Activated CD4-positive, alpha-beta T cell treated with anti-CD3 and anti-CD28 coated beads, Interleukin-2, amount 50 U/mL, for 1 hour (primary cell): ENCODE measurements at regions not wholly inside any gene's neighbourhood (a gene's known extent, or its start where the extent isn't known, plus 50 kb on each side); places are given as distances from the start of the nearest gene placed in this dataset.
"Not testable (repeated sequence)": the region's sequence is repeated elsewhere in the genome, so short reads cannot be mapped to it uniquely, and the experiment has no call there.

Source experiments
- DNase-seq: peaks from one replicate; pipeline ENCODE4 v3.0.0-alpha.2; 2020

DNA sequence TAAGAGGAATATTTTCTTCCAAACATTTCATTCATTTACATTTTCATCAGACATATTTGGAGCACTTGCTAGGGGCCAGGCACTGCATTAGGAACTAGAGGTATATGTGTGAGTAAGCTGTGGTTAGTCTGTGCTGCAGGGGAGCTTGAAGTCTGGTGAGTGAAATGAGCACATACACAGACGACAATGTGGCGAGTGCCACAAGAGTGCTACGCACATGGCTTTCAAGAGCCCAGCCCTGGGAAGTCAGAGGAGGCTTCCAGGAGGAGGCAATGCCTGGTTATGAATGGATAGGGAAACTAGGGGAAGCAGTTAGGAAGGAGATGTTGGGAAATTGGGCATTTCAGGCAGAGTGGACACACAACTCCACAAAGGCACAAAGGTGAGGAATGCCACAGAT, 171.8 kb downstream of the IER5 start:
- no peak for DNase-seq

DNA sequence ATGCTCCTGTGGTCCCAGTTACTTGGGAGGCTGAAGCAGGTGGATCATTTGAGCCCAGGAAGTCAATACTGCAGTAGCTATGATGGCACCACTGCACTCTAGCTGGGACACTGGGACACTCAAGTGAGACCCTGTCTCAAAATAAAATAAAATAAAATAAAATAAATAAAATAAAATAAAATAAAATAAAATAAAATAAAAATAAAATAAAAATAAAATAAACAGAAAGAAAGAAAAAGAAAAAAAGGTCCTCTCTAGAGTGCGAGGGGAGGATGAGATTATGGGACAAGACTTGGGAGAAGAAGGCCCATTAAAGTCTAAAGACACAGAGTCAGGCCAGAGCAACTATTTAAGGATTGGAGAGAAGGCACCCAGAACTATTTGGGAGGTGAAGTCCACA, 172.5 kb downstream of the IER5 start:
- DNase-seq, result no peak

DNA sequence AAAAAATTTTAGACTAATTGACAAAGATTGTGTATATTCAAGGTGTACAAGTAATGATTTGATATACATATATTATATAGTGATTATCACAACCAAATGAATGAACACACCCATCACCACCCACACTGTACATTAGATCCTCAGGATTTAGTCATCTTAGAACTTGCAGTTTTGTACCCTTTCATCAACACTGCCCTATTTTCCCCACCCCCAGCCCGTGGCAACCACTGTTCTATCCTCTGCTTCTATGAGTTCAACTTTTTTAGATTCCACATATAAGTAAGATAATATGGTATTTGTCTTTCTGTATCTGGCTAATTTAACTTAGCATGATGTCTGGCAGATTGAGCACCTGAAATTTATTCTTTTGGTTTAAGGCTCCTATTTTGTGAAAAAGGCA, 173.6 kb downstream of the IER5 start:
- no peak for DNase-seq

DNA sequence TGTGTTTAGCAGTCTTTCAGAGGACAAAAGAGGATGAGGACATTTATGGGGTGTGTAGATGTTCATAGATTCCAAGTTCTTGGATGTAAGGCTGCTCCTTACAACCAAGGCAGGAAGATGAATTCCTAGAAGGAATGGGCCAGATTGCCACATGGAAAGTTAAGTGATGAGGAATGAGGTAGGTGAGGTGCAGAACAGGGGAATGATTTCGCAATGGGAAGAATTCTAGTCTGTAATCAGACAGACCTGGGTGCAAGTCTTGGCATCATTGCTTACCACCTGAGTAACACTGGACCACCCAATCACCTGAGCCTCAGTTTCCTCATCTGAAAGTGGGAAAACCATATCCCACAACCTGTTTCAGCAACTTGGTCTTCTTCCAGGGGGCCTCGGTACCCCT, 174.9 kb downstream of the IER5 start:
- no peak for DNase-seq

DNA sequence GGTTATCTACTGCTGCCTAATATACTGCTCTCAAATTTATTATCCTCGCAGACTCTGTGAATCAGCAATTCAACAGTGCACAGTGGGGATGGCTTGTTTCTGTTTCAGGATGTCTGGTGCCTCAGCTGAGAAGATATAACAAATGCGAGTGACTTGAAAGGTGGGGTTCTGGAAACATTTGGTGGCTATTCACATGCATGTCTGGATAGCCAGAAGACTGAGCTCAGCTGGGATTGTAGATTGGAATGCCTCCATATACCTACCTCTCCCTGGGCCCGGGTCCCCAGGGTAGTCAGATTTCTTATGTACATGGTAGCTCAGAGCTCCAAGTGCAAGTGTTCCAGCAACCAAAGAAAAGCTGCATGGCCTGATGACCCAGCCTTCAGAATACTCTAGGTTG, 176.3 kb downstream of the IER5 start:
- no peak for DNase-seq

DNA sequence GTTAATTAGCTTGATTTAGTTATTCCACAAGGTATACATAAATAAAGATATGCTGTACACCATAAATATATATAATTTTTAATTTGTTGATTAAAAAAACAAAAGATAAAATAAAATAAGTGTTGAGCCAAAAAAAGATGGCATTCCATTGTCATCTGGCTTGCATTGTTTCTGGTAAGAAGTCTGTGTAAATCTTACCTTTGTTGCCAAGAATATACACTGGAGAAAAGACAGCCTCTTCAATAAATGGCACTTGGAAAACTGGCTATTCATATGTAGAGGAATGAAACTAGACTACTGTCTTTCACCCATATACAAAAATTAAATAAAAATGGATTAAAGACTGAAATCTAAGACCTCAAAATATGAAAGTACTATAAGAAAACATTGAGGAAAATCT, 196.5 kb downstream of the IER5 start:
- DNase-seq, result no peak

DNA sequence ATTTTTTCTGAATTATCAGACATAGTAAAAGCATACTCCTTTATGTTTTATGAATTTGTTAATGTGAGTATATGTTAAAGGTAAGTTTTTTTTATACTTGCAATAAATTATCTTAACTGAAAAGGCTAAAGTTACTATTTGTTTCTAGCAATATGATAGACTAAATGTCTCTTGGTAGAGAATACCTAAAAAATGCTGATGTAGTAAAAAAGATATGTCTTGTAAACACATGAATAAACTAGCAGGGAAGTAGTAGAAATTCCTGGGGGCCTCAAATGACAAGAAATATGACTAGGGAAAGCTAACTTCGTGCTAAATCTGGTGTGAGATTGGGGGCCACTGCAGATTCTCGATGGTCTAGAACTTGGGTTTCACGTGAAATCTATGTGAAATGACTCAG, 188.1 kb upstream of the CACNA1E start:
- no peak for DNase-seq

DNA sequence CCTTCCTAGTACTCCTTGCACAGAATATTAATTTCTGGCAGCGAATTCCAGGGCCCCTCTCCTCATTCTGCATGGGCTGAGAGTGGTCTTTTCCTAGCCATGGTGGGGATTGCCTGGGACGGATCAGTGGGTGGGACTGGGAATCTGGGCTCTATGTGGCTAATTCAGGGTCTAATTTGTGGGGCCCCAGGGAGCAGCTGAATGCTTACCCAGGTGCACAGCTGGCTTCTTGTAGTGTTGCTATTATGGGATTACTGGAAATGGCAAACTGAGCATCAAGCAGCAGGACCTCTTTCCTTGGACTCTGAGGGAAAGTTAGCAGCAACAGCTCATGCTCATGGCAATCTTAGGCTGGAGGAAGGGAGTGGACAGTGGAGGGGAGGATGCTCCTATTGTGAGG, 187.1 kb upstream of the CACNA1E start:
- no peak for DNase-seq

DNA sequence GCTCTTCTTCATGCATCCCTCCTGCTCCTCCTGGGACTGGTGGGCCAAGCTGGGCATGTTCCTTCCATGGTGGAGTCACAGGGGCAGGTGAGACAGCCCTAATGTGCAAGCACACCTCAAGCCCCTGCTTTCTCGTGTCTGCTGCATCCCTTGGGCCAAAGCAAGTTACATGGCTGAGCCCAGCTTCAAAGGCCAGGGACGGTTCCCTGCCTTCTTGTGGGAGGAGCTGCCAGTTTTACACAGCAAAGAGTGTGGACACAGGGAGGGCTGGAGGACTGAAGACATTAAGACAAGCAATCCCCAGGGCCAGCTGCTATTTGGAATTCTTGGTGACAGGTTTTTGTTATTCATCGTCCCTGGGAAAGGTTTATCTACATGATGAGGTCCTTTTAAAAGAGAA, 175.2 kb upstream of the CACNA1E start:
- DNase-seq, result no peak

DNA sequence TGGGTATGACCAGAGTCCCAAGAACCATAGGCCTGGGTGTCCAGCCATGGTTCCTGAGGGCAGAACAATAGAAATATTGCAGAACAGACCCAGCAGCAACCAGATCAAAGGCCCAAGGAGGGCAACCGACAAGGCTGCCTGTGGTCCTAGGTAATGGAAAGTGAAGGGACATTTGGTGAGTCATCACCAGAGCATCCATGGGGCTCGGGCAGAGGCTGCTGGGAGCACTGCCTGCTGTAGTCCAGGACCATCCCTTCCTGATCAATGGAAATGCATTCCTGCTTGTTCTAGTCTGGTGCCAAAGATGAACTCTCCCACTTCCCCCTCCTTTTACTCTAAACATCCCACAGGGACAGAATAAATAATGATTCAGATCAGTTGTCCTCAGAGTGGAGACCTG, 172.8 kb upstream of the CACNA1E start:
- no peak for DNase-seq

DNA sequence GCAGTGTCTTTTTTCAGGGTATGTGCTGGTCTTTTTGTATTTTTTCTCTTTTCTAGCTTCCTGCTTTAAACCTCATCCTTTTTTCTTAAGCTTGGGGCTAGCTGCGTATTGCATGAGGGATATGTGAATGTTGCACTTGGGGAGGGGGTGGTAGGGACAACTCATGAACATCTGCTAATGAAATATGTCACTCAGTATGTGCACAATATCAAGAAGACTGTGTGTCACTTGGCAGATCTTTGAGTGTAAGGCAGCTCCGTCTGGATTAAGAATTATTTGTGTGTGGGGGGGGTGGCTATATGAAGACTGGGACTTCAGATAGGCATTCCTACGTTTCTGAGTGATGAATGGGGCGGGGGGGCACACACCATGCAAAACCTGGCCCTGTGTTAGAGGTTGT, 170.4 kb upstream of the CACNA1E start:
- no peak for DNase-seq

DNA sequence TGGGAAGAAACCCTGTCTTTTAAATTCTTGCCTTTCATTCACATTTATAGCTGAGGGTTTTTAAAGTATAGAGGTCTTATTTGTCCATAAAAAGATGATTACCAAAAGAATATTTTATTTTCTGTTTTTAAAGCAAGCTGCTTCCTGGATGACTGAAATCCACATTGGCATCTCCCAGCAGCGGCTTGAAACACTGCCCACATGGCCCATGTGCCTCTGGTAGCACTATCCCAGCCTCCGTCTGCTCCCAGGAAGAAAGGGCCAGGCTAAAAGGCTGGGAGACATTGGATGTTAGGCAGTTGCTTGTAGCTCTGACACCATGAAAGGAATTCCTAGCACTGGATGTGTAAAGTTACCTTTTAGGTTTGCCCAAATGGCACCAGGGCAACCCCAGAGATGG, 169.9 kb upstream of the CACNA1E start:
- DNase-seq, result no peak

DNA sequence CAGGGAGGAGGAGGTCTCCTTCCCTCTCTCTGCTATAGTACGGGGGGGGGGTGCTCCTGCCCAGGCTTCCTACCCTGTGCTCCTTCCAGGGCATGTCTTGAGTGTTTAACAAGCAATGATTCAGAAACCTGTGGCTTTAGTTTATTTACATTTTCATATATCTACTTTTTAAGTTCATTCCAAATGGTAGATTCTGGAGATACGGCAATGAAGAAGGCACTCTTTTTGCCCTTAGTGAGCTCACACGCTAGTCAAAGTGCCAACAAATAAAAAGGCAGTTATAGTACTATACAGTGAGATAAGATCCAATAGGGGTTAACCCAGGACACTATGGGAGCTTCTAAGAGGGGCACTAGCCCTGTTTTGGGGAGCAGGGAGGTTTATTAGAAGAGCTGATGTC, 169.3 kb upstream of the CACNA1E start:
- DNase-seq, result no peak

DNA sequence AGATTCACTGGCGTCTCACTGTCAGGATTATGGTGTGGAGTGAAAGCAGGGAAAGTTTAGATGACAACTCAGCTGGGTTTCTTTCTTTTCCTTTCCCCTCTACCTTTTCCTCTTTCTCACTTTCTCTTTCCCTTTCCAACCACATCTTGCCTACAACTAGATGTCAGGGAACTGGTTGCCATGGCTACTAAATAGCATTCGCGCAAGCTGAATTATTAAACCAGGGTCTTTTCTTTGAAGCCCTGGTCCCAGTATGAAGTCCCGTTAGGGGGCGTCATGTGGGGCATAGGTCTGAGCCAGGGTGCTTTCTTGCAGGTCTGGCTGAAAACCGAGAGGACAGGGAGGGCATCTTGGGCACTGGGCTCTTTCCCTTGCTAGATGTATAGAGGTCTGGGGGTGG, 168.4 kb upstream of the CACNA1E start:
- no peak for DNase-seq

DNA sequence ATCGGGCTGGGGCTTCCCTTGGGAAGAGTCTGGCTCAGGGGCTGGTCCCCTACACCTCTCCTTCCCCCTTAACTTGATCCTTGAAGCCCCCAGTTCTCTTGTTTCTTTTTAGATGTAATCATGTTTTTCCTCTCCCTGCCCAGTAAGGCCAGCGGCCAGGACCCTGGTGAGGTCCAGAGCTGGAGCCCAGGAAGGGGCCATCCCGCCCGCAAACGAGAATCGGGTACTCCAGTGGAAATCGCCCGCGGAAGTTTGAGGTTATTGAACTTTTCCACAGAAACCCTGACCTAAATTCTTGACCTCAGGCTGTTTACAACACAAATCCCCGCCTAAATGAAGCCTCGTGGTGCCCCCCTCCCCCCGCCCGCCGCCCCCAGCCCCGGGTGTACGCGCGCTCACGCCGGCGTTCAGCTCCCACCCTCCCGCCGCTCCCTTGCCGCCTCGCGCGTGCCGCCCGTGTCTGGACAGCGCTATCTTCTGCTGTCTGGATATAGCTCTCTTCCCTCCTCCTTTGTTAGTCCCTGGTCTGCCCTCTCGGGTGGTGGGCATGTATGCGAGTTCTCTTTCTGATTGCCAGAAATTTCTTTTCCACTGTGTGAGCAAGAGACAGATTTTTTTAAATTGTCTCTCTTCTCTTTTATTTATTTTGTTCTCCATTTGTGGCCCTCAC, 165.9 kb upstream of the CACNA1E start:
- DNase-seq, result no peak

DNA sequence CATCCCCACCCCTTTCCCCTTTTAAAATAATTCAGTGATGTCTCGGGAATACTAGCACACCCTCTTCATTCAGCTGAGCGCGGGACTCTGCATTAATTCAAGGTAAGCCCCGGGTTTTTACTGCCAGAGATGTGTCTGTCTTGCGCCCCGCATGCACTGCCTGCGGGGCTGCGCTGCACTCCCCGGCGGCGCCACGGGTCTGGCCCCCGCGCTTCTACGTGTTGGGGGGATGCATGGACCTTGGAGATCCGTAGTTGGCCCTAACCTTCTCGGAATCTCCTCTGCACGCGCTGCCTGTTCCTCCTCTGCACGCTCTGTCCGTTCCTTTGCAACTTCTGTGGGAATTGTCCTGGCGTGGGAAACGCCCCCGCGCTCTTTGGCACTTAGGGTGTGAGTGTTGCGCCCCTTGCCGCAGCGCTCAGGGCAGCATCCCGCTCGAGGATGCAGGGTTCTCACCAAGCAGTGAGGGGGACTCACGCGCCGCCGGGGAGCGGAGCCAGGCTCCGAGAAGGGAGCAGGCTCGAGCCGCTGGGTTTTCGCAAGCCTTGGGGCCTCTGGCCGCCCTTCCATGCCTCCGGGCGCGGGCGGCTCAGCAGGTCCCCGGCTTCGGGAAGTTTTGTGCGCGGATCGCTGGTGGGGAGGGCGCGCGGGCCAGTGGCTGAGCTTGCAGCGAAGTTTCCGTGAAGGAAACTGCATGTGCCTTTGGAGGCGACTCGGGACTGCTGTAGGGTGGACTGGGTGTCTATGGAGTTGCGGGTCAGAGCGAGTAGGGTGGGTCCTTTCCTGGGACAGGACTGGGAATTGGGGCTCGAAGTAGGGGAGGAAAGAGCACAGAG, 165.1 kb upstream of the CACNA1E start:
- no peak for DNase-seq

DNA sequence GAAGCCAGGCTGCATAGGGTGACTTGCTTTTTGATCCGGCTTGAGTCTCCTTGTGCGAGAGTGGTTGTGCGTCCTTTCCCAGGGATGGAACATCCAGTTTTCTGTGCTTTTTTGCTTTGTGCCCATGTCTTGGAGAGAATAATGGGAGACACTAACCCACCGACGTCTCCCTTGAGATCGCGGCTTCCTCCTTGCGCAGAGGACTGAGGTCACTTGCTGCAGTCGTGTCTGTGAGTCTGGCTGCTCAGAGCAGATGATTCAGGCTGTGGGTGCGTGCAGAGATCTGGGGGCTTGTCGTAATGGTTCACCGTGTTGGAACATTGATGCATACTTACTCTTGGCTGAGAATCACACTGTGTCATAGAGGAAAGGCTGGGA, 164.5 kb upstream of the CACNA1E start:
- DNase-seq, result no peak

DNA sequence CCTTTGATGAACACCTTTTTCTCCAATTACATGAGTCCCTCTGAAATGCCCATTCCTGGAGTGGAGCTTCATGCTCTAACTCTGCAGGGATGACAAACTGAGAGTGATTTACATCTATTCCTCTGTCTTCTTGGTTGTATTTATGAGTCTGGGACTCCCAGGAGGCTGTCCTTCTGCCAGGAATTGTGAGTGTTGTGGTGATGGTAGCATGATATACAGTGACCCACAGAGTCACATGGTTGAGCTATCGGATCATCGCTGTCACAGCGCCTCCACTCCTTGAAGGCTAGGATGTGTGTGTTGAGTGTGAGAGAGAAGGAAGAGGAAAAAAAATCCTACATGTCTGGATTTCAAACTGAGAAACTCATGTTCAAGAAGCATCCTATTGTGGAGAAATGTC, 163.4 kb upstream of the CACNA1E start:
- no peak for DNase-seq

DNA sequence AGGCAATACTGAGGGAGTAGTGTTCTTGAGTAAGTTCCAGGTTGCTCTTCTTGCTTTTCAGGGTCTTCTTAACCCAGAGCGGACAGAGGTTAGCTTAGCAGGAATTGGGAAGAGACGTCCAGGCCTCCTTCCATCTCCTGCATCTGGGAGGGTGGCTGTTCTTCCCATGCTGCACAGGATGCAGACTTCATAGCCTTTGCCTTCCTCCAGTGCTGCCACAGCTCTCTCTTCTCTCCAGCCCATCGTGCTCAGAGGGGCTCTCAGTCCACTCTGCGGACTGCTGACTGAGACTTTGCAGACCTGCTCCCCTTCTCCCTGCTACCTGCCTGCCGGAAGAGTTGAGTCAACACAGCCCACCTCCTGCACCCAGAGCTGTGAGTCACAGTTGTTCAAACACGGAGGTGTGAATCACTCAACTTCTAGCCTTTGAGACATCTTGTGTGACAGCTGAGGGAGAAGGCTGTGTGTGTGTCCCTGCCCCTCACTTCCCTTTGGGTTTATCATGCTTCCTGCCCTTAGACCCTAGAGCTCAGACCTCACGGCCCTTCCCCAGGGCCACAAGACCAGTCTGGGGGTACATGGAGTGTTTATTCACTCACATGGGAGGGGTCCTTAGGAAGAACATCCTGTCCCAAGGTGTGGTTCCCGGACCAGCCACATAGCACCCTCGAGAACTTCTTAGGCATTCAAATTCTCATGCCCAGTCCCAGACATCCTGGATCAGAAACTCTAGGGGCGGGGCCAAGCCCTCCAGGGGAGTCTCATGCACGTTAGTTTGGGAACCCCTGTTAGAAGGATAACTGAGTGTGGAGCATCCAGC, 158.3 kb upstream of the CACNA1E start:
- DNase-seq, result no peak

DNA sequence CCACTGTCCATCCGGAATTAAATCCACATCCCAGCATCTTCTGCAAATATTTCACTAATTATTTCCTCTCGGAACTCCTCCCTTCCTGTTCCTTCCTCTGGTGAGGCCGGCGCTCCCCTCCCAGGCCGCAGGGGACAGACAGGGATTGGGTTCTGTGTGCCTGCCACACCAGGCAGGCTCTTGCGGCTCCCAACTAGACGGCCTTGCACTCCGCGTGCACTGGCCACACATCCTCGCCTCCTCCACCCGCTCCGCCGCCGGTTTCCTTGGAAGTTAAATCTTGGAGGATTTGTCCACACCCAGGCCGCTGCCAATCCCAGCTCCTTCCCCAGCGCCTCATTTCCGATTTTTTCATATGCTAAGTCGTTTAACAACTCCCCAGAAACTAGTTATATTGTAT, 157.6 kb upstream of the CACNA1E start:
- not testable (repeated sequence) for DNase-seq

DNA sequence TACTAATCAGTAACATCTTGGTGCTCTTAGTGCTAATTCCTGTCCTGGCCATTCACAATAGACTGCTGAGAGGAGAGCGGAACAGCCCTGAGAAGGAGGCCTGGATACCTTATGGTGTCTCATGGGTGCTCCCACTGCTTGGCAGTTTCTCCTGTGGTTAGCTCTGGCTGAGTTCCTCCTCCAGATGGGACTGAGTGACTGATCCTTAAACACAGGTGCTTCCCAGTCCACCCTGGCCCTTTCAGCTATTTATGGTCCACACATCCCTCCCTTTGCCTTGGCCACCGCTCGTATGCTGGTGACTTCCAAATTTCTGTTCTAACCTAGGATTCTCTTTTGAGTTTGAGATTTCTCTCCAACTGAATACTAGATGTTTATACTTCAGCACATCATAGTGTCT, 157.0 kb upstream of the CACNA1E start:
- no peak for DNase-seq

DNA sequence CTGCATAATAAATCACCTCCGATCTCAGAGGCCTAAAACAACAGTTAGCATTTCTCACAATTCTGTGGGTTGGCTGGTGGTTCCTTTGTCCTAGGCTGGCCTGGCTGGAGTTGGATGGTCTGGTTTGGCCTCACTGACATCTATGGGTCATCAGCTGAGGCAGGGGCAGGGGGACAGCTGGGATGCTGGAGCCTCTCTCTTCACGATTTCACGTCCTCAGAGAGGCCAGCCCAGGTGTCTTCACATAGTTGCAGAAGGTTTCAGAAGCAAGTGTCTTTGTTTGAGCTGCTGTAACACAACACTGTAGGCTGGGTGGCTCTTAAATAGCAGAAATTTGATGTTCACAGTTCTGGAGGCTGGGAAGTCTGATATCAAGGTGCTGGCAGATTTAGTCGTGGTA, 155.5 kb upstream of the CACNA1E start:
- no peak for DNase-seq

DNA sequence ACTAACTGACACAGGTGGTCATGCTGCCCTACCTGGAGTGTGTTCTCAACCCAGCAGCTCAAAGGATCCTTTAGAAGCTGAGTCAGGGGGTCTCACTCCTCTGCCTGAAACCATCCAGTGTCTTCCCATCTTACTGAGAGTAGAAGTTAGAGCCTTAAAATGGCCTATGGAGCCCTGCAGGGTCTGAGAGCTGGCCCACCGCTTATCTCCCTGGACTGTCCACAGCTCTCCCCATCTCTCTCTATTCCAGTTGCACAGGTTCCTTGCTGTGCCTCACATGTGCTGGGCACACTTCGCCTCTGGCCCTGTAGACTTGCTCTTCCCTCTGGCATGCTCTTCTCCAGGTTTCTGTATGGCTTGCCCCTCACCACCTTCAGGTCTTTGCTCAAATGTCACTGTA, 148.6 kb upstream of the CACNA1E start:
- no peak for DNase-seq

DNA sequence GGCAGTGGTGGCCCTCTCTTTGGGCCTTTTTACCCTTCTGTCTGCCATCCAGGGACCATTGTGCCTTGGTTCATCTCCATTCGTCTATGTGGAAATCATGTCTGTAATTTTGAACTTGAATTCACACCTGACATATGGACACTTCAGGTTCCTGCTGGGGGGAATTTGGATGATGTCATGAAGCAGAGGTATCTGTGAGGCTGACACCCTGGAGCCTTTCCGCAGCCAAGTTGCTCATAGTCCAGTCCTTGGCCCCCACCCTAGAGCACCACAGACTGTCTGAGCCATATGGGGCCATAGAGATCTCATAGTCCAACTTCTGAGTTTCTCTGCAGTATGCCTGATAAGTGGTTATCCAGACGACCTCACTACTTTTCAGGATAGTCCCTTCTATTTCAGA, 147.7 kb upstream of the CACNA1E start:
- DNase-seq, result no peak
